Fibroblast of lung (primary cell): ENCODE measurements at regions not wholly inside any gene's neighbourhood (a gene's known extent, or its start where the extent isn't known, plus 50 kb on each side); places are given as distances from the start of the nearest gene placed in this dataset.

ENCODE experiments used
- EZH2 ChIP-seq: IDR thresholded peaks from 2 replicates; pipeline ENCODE4 v1.5.1; 2012; ENCODE audit warnings: low read length, control low read depth, mild to moderate bottlenecking; ENCODE audit errors: missing control alignments
- TF ChIP-seq, protein P1 (sequence below), 2 donors: IDR thresholded peaks in 1 of 2; conservative IDR thresholded peaks in 1 of 2; 1 replicate in 1 of 2; 2 replicates in 1 of 2; pipeline ENCODE4 v1.5.1; 2011 to 2012; ENCODE audit warnings: low read length in 2 of 2, control low read depth in 1 of 2, inconsistent platforms in 1 of 2, low read depth in 1 of 2, mild to moderate bottlenecking in 1 of 2

GRCh38 chr5:57734296-57734695 lies 251.7 kb upstream of the ACTBL2 start:
- TF ChIP-seq, protein P1, sequence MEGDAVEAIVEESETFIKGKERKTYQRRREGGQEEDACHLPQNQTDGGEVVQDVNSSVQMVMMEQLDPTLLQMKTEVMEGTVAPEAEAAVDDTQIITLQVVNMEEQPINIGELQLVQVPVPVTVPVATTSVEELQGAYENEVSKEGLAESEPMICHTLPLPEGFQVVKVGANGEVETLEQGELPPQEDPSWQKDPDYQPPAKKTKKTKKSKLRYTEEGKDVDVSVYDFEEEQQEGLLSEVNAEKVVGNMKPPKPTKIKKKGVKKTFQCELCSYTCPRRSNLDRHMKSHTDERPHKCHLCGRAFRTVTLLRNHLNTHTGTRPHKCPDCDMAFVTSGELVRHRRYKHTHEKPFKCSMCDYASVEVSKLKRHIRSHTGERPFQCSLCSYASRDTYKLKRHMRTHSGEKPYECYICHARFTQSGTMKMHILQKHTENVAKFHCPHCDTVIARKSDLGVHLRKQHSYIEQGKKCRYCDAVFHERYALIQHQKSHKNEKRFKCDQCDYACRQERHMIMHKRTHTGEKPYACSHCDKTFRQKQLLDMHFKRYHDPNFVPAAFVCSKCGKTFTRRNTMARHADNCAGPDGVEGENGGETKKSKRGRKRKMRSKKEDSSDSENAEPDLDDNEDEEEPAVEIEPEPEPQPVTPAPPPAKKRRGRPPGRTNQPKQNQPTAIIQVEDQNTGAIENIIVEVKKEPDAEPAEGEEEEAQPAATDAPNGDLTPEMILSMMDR (conservative IDR thresholded peaks at IDR 0.05 in 1 of 2, IDR thresholded peaks at IDR 0.05 in 1 of 2; ENCODE audit: low read depth in 1 of 2, low read length in 2 of 2), result no peak
- TF ChIP-seq EZH2, result no peak
